SK-N-SH (cell line): ENCODE measurements at regions not wholly inside any gene's neighbourhood (a gene's known extent, or its start where the extent isn't known, plus 50 kb on each side); places are given as distances from the start of the nearest gene placed in this dataset.

Experiments
- small RNA-seq, 7 experiments: library from RNA; depleted of rRNA; stranded (forward); fragments of <200 nt; gene quantifications; one replicate each; pipeline ENCODE3, GENCODE V24; 2012

Small RNA genes in the stretch of these regions (small RNA-seq; reads per million reads assigned to genes)
- gene RF00561, result 0 reads per million in 7 experiments
